HG03108 (cell line): ENCODE measurements at regions not wholly inside any gene's neighbourhood (a gene's known extent, or its start where the extent isn't known, plus 50 kb on each side); places are given as distances from the start of the nearest gene placed in this dataset.
A peak's percentile ranks its signal among the peaks of the same experiment; 100 is the strongest.

ENCODE experiments used
- ATAC-seq: cut with Tn5 transposase; IDR thresholded peaks from one replicate; pipeline ENCODE4 v1.9.1; 2021; ENCODE audit warnings: moderate library complexity; ENCODE audit not compliant: unreplicated experiment

DNA sequence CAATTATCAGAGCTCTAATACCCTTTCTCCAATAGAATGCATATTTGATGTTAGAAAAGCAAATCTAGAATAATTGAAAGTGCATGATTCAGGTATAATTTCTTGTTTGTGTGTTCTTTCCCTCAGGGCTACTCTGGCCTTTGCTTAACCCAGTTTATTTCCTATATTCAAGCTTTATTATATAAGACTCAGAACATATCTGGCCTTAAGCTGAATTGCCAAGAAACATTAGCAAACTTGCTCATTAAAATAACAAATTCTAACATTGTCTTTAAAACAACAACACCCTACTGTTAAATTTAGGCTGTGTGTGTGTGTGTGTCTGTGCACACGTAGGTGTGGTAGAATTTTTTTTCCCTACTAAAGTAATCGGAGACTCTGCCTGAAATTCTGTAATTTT lies 426.5 kb downstream of the UTRN start:
- no peak for ATAC-seq

DNA sequence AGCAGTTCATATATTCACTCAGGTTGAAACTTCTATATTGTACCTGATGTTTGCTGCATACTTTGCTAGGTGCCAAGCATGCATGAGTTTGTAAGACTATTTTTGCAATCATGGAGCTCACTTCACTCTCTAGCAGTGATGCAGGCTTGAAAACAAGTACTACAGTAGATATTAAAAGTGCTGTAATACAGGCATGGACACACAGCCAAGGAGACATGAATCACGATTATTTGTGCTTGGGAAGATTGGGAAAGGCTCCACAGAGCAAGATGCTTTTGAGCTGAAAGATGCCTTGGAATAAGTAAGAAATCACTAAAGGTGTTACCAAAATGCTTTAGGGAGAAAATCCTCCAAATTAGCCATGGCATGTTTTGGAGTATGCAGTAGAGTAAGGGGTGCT lies 427.4 kb downstream of the UTRN start:
- ATAC-seq, result no peak

GRCh38 chr6:144714021-144714712 lies 429.0 kb downstream of the UTRN start:
- ATAC-seq, result no peak

DNA sequence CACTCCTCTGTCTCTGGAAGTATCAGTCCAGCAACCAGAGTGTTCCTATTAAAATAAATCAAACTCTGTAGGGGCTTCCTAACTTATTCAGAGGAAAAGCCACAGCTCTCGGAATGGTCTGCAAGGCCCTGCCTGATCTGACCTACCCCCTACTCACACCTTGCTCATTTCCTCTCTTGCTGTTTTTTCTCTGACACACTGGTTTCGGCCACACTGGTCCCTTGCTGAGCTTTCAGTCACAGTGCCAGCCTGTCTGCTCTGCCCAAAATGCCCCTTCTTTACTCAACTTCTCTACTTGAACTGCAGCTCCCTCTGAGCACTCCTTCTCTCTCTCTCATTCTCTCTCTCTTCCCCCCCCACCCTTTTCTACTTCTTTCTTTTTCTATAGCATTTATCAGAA lies 430.2 kb downstream of the UTRN start:
- no peak for ATAC-seq

- ATAC-seq, result no peak
These were observed 433.3 kb downstream of the UTRN start for GRCh38 chr6:144718431-144718830.

DNA sequence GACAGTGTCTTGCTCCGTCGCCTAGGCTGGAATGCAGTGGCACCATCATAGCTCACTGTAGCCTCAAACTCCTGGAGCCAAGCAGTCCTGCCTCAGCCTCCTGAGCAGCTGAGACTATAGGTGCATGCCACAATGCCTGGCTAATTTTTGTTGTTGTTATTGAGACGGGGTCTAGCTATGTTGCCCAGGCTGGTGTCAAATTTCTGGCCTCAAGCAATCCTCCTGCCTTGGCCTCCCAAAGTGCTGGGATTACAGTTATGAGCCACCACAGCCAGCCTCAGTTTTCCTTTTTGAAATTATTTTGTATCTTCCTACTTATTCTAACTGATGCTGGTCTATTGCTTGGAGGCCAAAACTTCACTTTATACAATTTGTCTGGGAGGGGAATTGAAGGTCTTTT lies 436.1 kb downstream of the UTRN start:
- ATAC-seq, result no peak

DNA sequence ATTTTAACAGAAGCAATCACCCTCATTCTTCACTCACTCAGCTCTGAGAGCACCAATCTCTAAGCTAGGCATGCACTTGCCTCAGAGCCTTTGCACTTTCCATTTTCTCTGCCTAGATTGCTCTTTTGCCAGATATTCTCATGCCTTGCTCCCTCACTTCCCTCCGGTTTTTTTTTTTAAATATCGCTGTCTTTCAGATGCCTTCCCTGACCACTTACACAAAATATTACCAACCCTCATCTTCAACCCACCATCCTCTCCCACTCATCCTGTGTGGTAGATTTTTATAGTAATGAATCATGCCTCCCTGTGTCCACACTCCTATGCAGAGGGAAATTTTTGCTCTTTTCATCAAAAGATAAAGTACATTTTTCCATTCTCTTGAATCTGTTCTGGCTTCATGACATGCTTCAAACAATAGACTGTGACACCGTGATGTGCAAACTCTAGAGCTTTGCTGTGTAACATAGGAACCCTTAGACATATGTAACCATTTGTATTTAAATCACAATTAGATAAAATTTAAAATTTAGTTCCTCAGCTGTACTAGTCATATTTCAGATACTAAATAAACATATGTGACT lies 437.1 kb downstream of the UTRN start:
- ATAC-seq, result no peak

DNA sequence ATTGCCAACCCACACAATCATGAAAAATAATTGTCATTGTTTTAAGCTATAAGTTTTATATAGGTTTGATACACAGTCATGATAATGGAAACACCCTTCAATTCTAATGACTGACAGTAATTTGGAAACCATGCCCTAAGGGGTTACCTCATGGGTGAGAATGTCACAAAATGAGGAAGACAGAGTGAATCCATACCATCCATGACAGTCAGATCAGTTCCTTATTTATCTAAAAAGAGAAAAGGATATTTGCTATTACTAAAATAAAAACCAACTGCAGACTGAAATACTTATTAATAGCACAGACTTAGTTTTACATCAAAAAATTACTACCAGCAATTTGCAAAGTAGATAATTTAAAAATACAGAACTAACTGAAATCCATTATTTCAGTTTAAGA lies 437.8 kb downstream of the UTRN start:
- ATAC-seq, result no peak

- ATAC-seq, result no peak
These were observed 438.3 kb downstream of the UTRN start for GRCh38 chr6:144723431-144723830.

DNA sequence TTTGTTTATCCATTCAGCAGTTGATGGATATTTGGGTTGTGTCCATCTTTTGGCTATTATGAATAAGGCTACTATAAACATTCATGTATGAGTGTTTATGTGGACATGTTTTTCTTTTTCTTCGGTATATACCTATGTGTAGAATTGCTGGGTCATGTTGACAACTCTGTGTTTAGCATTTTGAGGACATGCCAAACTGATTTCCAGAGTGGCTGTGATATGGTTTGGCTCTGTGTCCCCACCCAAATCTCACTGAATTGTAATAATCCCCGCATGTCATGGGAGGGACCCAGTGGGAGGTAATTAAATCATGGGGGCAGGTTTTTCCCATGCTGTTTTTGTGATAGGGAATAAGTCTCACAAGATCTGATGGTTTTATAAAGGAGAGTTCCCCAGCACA lies 439.7 kb downstream of the UTRN start:
- no peak for ATAC-seq

DNA sequence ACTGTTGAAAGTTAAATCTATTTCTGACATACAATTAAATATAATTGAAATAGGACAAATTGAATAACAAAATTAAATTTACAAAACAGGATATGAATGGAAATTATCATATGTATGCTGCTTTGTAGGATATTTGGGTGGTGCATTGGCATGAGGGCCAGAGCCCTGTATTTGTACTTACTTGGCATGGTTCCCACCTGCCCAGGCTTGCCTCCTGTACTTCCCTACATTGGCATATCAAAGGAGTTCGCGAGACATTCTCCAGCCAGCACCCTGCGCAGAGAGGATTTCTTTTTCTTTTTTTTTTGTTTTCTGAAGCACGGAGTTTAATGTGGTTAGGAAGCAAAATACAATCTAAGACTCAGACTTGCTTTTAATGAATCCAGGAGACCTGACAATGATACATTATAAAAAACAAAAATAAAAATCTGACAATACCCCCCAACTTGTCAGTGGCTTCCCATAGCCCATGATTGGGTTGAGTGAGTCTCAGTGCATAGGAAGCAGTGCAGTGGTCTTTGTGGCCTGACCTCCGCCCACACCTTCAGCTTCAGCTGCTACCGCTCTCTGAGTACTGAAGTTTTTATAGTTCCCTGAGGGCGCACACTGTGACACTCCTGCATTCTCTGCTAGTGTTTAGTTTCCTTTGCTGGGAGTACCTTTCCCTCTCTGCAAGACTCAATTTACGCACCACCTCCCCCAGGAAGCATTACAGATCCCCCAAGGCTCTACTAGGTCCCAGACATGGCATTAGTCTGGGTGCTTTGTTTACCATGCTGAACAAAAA lies 440.8 kb downstream of the UTRN start:
- ATAC-seq, result peak; percentile 57

GRCh38 chr6:144728804-144729203 lies 443.7 kb downstream of the UTRN start:
- ATAC-seq, result no peak

GRCh38 chr6:144729502-144729901 lies 444.4 kb downstream of the UTRN start:
- ATAC-seq, result peak; percentile 43

DNA sequence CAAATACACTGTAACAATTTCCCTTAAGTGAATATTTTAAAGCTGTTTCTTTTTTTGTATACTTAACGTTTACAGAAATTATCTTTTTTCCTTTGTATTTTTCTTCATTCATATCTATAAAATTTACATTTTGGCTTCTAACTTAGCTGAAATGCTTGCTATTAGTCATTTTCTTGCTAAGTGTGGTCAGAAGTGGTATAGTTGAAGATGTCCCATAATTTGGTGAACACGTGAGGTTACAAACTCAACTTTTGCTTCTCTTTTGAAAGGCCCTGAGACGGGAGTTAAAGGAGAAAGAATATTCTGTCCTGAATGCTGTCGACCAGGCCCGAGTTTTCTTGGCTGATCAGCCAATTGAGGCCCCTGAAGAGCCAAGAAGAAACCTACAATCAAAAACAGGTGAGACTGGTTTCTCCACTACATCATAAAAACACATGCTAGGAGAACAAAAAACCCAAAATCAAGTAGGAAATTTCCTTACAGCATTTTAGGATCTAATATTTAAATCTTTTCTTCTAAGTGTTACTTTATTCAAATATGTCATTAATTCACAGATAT lies 445.0 kb downstream of the UTRN start:
- ATAC-seq, result no peak

GRCh38 chr6:144731229-144731628 lies 446.1 kb downstream of the UTRN start:
- no peak for ATAC-seq

GRCh38 chr6:144736763-144737162 lies 451.6 kb downstream of the UTRN start:
- no peak for ATAC-seq

DNA sequence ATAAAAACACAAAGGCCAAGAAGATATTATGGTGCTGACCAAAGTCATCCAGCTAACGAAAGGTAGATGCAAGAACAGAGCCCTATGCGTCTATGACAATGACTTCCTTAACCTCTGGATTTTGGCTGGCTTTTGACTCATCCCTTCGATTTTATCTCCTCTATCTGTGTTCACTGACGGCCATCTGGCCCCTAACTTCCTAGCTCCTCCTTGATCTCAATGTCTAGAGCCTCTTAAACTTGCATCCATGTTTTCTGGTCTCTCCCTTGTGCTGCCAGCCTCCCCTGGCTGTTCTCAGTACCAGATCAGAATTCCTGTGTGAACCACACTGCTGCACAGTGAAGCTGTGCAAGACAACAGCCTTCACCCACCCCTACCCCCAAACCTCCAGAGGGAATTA lies 452.9 kb downstream of the UTRN start:
- ATAC-seq, result no peak

GRCh38 chr6:144739873-144740272 lies 454.7 kb downstream of the UTRN start:
- no peak for ATAC-seq

- no peak for ATAC-seq
These were observed 456.5 kb downstream of the UTRN start for GRCh38 chr6:144741659-144742058.

GRCh38 chr6:144742779-144743178 lies 457.6 kb downstream of the UTRN start:
- ATAC-seq, result no peak

- ATAC-seq, result no peak
These were observed 459.6 kb downstream of the UTRN start for GRCh38 chr6:144744720-144745119.

GRCh38 chr6:144745439-144745838 lies 460.3 kb downstream of the UTRN start:
- no peak for ATAC-seq
